ENCODE measurements at regions not wholly inside any gene's neighbourhood (a gene's known extent, or its start where the extent isn't known, plus 50 kb on each side); places are given as distances from the start of the nearest gene placed in this dataset.

DNA sequence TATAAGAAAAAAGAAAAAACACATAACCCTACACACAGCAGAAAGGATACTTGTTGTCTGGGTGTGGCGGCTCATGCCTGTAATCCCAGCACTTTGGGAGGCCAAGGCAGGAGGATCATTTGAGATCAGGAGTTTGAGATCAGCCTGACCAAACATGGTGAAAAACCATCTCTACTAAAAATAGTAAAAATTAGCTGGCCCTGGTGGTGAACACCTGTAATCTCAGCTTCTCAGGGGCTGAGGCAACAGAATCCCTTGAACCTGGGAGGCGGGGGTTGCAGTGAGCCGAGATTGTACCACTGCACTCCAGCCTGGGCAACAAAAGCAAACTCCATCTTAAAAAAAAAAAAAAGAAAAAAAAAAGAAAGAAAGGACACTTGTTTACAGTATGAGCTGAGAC is 147.6 kb upstream of the PITX1 start:
- TF ChIP-seq, protein P1, sequence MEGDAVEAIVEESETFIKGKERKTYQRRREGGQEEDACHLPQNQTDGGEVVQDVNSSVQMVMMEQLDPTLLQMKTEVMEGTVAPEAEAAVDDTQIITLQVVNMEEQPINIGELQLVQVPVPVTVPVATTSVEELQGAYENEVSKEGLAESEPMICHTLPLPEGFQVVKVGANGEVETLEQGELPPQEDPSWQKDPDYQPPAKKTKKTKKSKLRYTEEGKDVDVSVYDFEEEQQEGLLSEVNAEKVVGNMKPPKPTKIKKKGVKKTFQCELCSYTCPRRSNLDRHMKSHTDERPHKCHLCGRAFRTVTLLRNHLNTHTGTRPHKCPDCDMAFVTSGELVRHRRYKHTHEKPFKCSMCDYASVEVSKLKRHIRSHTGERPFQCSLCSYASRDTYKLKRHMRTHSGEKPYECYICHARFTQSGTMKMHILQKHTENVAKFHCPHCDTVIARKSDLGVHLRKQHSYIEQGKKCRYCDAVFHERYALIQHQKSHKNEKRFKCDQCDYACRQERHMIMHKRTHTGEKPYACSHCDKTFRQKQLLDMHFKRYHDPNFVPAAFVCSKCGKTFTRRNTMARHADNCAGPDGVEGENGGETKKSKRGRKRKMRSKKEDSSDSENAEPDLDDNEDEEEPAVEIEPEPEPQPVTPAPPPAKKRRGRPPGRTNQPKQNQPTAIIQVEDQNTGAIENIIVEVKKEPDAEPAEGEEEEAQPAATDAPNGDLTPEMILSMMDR (IDR thresholded peaks at IDR 0.05; ENCODE audit: borderline replicate concordance): no peak
- no peaks in the 10 kb centered on the region for H3K4me1 ChIP-seq
- intact Hi-C loops (cut with micrococcal nuclease): no loop called here

DNA sequence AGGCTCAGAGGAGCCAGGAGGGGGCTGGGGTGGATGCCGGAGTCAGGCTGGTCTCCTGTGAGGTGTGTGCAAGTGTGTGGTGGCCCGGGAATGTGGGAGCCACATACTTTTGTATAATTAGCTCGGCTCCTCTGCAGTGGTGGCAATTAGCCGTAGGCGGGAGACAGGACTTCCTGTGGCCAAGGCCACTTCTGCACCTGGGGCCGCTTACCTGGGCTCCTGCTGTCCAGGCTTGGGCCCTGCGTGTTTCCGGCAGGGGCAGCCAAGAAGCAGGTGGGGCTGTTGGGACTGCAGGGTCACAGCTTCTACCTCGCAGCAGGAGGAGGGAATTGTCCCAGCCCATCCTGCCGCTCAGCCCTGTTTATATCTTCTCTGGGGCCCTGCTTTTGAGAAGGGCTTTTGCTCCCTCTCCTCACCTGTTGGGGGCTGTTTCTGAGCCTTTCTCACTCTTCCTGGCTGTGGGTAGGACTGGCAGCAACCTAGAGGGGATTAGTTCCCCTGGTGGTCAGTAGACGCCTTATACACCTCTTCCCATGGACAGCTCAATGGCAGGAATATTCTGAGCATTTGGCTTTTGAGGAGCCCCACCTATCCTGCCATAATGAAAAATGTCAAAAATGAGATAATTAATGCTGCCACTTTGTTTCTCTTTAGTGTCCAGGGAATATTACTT is 145.4 kb upstream of the PITX1 start:
- H3K9me3 ChIP-seq (replicated peaks): no peaks in the 10 kb centered on the region
- H3K36me3 ChIP-seq: no peaks in the 10 kb centered on the region
- H3K27me3 ChIP-seq (ENCODE audit: low read depth): peaks cover 66% of the 10 kb centered on the region
- no peak overlapping the region for H3K27ac ChIP-seq (replicated peaks)
- TF ChIP-seq, protein P1 (IDR thresholded peaks at IDR 0.05; ENCODE audit: borderline replicate concordance): no peak
- no peaks in the 10 kb centered on the region for H3K4me1 ChIP-seq
- H3K4me3 ChIP-seq: no peak overlapping the region
- DNase-seq: no peak
- intact Hi-C loops (cut with micrococcal nuclease): no loop called here

More for the DNA sequence above, 147.6 kb upstream of the PITX1 start:
- Histone ChIP-seq H3K9me3 (replicated peaks) (no peaks in the 10 kb centered on the region), H3K27me3 (ENCODE audit: low read depth) (peaks cover 69% of the 10 kb centered on the region), H3K36me3 (no peaks in the 10 kb centered on the region), H3K4me3 (no peak overlapping the region), H3K27ac (replicated peaks) (no peak overlapping the region)
- DNase-seq: no peak

DNA sequence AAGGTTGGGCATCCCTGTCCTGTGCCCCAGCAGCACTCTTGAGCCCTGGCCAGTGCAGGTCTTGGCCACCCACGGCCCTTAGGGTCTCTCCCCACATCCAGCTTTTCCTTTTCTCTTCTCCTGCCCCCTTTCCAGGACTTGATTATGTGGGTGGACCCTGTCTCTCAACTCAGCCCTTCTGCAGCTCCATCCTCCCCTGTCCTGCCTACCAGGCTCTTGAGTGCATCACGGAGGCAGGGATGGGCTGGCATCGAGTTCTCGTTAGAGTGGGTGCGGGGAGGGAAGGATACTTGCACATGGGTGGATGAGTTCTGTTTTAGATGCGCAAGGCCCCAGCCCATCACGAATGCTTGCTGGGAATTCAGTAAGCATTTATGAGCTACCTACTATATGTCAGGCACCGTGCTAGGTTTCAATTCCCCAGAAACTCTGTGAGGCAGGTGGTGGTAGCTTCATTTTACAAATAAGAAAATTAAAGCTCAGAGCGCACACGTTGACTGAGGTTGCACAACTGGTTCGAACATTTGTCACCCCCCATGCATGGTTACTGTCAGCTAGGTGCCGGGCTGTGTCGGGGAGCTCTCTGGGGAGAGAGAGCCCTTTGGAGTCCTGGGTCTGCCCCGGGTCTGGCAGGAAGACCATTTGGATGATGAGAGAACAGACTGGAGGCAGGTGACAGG is 144.6 kb upstream of the PITX1 start:
- intact Hi-C loops (cut with micrococcal nuclease): no loop called here
- DNase-seq: no peak
- no peak overlapping the region for H3K4me3 ChIP-seq
- H3K4me1 ChIP-seq: no peaks in the 10 kb centered on the region
- H3K27ac ChIP-seq (replicated peaks): no peak overlapping the region
- TF ChIP-seq, protein P1 (IDR thresholded peaks at IDR 0.05; ENCODE audit: borderline replicate concordance): no peak
- peaks cover 66% of the 10 kb centered on the region for H3K27me3 ChIP-seq (ENCODE audit: low read depth)
- H3K36me3 ChIP-seq: no peaks in the 10 kb centered on the region
- no peaks in the 10 kb centered on the region for H3K9me3 ChIP-seq (replicated peaks)

DNA sequence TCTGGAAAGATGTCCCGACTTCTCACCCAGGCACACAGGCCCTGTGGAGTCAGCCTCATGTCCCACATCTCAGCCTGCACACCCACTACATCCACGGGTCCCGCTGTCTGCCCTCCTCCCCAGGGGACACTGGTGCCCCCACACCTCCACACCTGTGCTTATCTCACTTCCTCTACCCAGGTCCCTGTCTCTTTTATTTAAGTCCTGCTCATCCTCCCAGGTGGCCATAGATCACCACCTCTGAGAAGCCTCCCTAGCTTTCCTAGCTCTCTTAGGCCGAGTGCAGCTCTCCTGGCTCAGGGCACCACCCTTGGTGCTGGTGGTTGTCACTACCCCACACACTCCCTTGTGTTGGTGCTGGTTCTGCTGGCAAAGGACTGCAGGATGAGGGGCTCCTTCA is 143.6 kb upstream of the PITX1 start:
- no peak for DNase-seq
- H3K9me3 ChIP-seq (replicated peaks): no peaks in the 10 kb centered on the region
- H3K36me3 ChIP-seq: no peaks in the 10 kb centered on the region
- H3K27me3 ChIP-seq (ENCODE audit: low read depth): peaks cover 71% of the 10 kb centered on the region
- no peaks in the 10 kb centered on the region for H3K4me1 ChIP-seq
- intact Hi-C loops (cut with micrococcal nuclease): no loop called here
- no peak overlapping the region for H3K27ac ChIP-seq (replicated peaks)
- H3K4me3 ChIP-seq: no peak overlapping the region
- TF ChIP-seq, protein P1 (IDR thresholded peaks at IDR 0.05; ENCODE audit: borderline replicate concordance): no peak

DNA sequence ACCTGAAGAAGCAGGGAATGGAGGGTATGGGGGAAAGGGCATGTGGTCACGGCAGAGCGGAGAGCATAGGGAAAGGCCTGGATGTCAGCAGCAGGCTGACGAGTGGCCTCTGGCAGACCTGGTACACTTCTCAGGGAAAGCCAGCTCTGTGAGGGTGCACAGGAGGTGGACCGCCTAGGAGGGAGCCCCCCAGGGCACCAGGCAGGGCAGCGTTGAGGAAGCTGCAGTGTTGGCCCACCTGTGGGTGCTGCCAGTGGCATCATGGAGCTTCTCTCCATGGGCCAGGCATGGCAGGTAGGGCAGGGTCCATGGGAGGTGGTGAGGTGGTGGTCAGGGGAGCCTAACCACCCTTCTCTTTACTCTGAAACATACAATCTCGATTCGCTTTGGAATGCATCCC is 143.0 kb upstream of the PITX1 start:
- no peak overlapping the region for H3K27ac ChIP-seq (replicated peaks)
- TF ChIP-seq, protein P1 (IDR thresholded peaks at IDR 0.05; ENCODE audit: borderline replicate concordance): no peak
- no peak for DNase-seq
- H3K4me3 ChIP-seq: no peak overlapping the region
- no peaks in the 10 kb centered on the region for H3K36me3 ChIP-seq
- H3K4me1 ChIP-seq: no peaks in the 10 kb centered on the region
- no peaks in the 10 kb centered on the region for H3K9me3 ChIP-seq (replicated peaks)
- H3K27me3 ChIP-seq (ENCODE audit: low read depth): peaks cover 72% of the 10 kb centered on the region
- intact Hi-C loops (cut with micrococcal nuclease): no loop called here

All from left ventricle myocardium inferior (tissue), 1 donor.